IMR-90 (cell line): ENCODE measurements at regions not wholly inside any gene's neighbourhood (a gene's known extent, or its start where the extent isn't known, plus 50 kb on each side); places are given as distances from the start of the nearest gene placed in this dataset.
A peak's percentile ranks its signal among the peaks of the same experiment; 100 is the strongest.

Experiments
- ATAC-seq: fragments of 200-7000 bp; cut with Tn5 transposase; 2 replicates; pipeline ENCODE4 v1.9.1; 2020; ENCODE audit warnings: low read depth, mild to moderate bottlenecking, moderate library complexity
- BruUV-seq: library from RNA; stranded (reverse); fragments of 400-500 nt; replicated peaks from 2 replicates; lab custom pipeline; 2021; lab: Mats Ljungman, UMichigan
- CTCF ChIA-PET: fragments of 300-600 bp; formaldehyde crosslinking; extraction: SDS; loops from one replicate; lab custom pipeline; 2021; ENCODE audit warnings: antibody characterized with exemption; lab: Yijun Ruan, JAX
- POLR2A ChIA-PET: fragments of 300-600 bp; sonication (Branson Sonifier 250); formaldehyde crosslinking; loops from one replicate; lab custom pipeline; 2022; ENCODE audit warnings: antibody characterized with exemption; ENCODE audit not compliant: unreplicated experiment; lab: Charles Lee
- DNase-seq: peaks from one replicate; pipeline ENCODE4 v3.0.0; 2013
- H2AFZ ChIP-seq: replicated peaks from 2 replicates; pipeline ENCODE3; 2013; ENCODE audit warnings: low read length, mild to moderate bottlenecking; ENCODE audit not compliant: poor library complexity
- H2AK5ac ChIP-seq: 2 replicates; pipeline ENCODE4 v1.6.1; 2013; ENCODE audit warnings: low read depth, low read length, inconsistent platforms
- H2AK9ac ChIP-seq: replicated peaks from 2 replicates; pipeline ENCODE3; 2013; ENCODE audit warnings: mild to moderate bottlenecking, low read depth, low read length, moderate library complexity; ENCODE audit not compliant: poor library complexity
- H2BK120ac ChIP-seq: 2 replicates; pipeline ENCODE4 v1.6.1; 2013; ENCODE audit warnings: low read depth, low read length, inconsistent platforms
- H2BK15ac ChIP-seq: 3 replicates; pipeline ENCODE4 v1.6.1; 2013; ENCODE audit warnings: low read depth, low read length, inconsistent platforms
- H2BK20ac ChIP-seq: 2 replicates; pipeline ENCODE4 v1.6.1; 2013; ENCODE audit warnings: low read depth, mild to moderate bottlenecking, inconsistent platforms, low read length, moderate library complexity
- H2BK5ac ChIP-seq: 2 replicates; pipeline ENCODE4 v1.6.1; 2013; ENCODE audit warnings: mild to moderate bottlenecking, low read depth, low read length, inconsistent platforms; ENCODE audit not compliant: poor library complexity, severe bottlenecking
- H3K14ac ChIP-seq: replicated peaks from 2 replicates; pipeline ENCODE4 v1.6.1; 2013; ENCODE audit warnings: low read depth, low read length, inconsistent platforms
- H3K18ac ChIP-seq: 2 replicates; pipeline ENCODE4 v1.6.1; 2013; ENCODE audit warnings: low read depth, low read length, control low read depth
- H3K23ac ChIP-seq: 2 replicates; pipeline ENCODE4 v1.6.1; 2013; ENCODE audit warnings: low read depth, low read length, inconsistent platforms
- H3K27ac ChIP-seq: 2 replicates; pipeline ENCODE4 v1.5.1; 2013; ENCODE audit warnings: mild to moderate bottlenecking, control low read depth, low read length; ENCODE audit not compliant: insufficient read depth
- H3K27me3 ChIP-seq: 2 replicates; pipeline ENCODE4 v1.6.1; 2013; ENCODE audit warnings: low read length; ENCODE audit not compliant: control insufficient read depth, insufficient read depth
- H3K36me3 ChIP-seq: 2 replicates; pipeline ENCODE4 v1.6.1; 2013; ENCODE audit warnings: low read length, mixed read lengths; ENCODE audit not compliant: control insufficient read depth, insufficient read depth
- H3K4ac ChIP-seq: 2 replicates; pipeline ENCODE4 v1.6.1; 2013; ENCODE audit warnings: low read depth, low read length, inconsistent platforms
- H3K4me1 ChIP-seq: 2 replicates; pipeline ENCODE4 v1.6.1; 2013; ENCODE audit warnings: low read length, mixed read lengths; ENCODE audit not compliant: control insufficient read depth, insufficient read depth
- H3K4me2 ChIP-seq: 2 replicates; pipeline ENCODE4 v1.6.1; 2013; ENCODE audit warnings: low read depth, mild to moderate bottlenecking, control low read depth, low read length, moderate library complexity
- H3K4me3 ChIP-seq: 2 replicates; pipeline ENCODE4 v1.5.1; 2013; ENCODE audit warnings: low read depth, mild to moderate bottlenecking, control low read depth, low read length, moderate library complexity; ENCODE audit not compliant: insufficient read depth
- H3K56ac ChIP-seq: 2 replicates; pipeline ENCODE4 v1.6.1; 2013; ENCODE audit warnings: low read length, inconsistent platforms; ENCODE audit not compliant: insufficient read depth; ENCODE audit errors: extremely low read depth
- H3K79me1 ChIP-seq, 2 experiments: 2 replicates each; pipeline ENCODE4 v1.6.1; 2013; ENCODE audit warnings: low read length in 2 of 2, inconsistent platforms in 1 of 2, low read depth in 1 of 2
- H3K9ac ChIP-seq: 2 replicates; pipeline ENCODE4 v1.6.1; 2013; ENCODE audit warnings: low read depth, low read length, control low read depth
- H3K9me1 ChIP-seq: 2 replicates; pipeline ENCODE4 v1.6.1; 2013; ENCODE audit warnings: low read length, inconsistent platforms; ENCODE audit not compliant: insufficient read depth
- H3K9me3 ChIP-seq: 2 replicates; pipeline ENCODE4 v1.6.1; 2013; ENCODE audit warnings: low read length; ENCODE audit not compliant: control insufficient read depth, insufficient read depth
- H4K20me1 ChIP-seq: 2 replicates; pipeline ENCODE4 v1.6.1; 2013; ENCODE audit warnings: low read length, inconsistent platforms; ENCODE audit not compliant: insufficient read depth
- H4K5ac ChIP-seq: 2 replicates; pipeline ENCODE4 v1.6.1; 2013; ENCODE audit warnings: mild to moderate bottlenecking, low read depth, low read length, control low read depth
- H4K8ac ChIP-seq, 2 experiments: 2 replicates each; pipeline ENCODE4 v1.6.1; 2013; ENCODE audit warnings: low read depth in 2 of 2, low read length in 2 of 2, control low read depth in 1 of 2, inconsistent platforms in 1 of 2
- H4K91ac ChIP-seq: 2 replicates; pipeline ENCODE4 v1.6.1; 2013; ENCODE audit warnings: low read depth, low read length, inconsistent platforms; ENCODE audit not compliant: insufficient read depth
- BHLHE40 ChIP-seq: fragments of 150-350 bp; IDR thresholded peaks from 2 replicates; pipeline ENCODE4 v1.6.1; 2016; ENCODE audit warnings: mild to moderate bottlenecking, low read depth, low read length
- CEBPB ChIP-seq: IDR thresholded peaks from 2 replicates; pipeline ENCODE4 v1.6.1; 2012; ENCODE audit warnings: low read depth, low read length, improper control_type of control experiment
- CHD1 ChIP-seq: IDR thresholded peaks from 2 replicates; pipeline ENCODE4 v1.6.1; 2012; ENCODE audit warnings: low read depth, low read length, improper control_type of control experiment
- CTCF ChIP-seq: conservative IDR thresholded peaks from 2 replicates; pipeline ENCODE4 v1.5.1; 2012; ENCODE audit warnings: mild to moderate bottlenecking, low read depth, low read length, improper control_type of control experiment
- FOS ChIP-seq: fragments of 150-350 bp; IDR thresholded peaks from 2 replicates; pipeline ENCODE4 v1.6.1; 2016; ENCODE audit warnings: low read depth, low read length
- MAFK ChIP-seq: IDR thresholded peaks from 2 replicates; pipeline ENCODE4 v1.6.1; 2012; ENCODE audit warnings: low read depth, low read length, improper control_type of control experiment
- NFE2L2 ChIP-seq: fragments of 150-350 bp; IDR thresholded peaks from 2 replicates; pipeline ENCODE4 v1.6.1; 2016; ENCODE audit warnings: low read depth, mild to moderate bottlenecking, low read length
- POLR2A ChIP-seq: IDR thresholded peaks from 2 replicates; pipeline ENCODE4 v1.6.1; 2012; ENCODE audit warnings: mild to moderate bottlenecking, low read depth, low read length
- RAD21 ChIP-seq: IDR thresholded peaks from 2 replicates; pipeline ENCODE4 v1.6.1; 2012; ENCODE audit warnings: low read length, improper control_type of control experiment
- RCOR1 ChIP-seq: IDR thresholded peaks from 2 replicates; pipeline ENCODE4 v1.6.1; 2012; ENCODE audit warnings: mild to moderate bottlenecking, low read length, improper control_type of control experiment; ENCODE audit not compliant: insufficient replicate concordance
- RFX5 ChIP-seq: IDR thresholded peaks from 2 replicates; pipeline ENCODE4 v1.8.0; 2012; ENCODE audit warnings: low read depth, mild to moderate bottlenecking, low read length, moderate library complexity
- SMC3 ChIP-seq: fragments of 150-350 bp; IDR thresholded peaks from 2 replicates; pipeline ENCODE4 v1.6.1; 2016; ENCODE audit warnings: low read depth, mild to moderate bottlenecking, antibody characterized with exemption, low read length, moderate library complexity
- USF2 ChIP-seq: fragments of 150-350 bp; IDR thresholded peaks from 2 replicates; pipeline ENCODE4 v1.6.1; 2017; ENCODE audit warnings: mild to moderate bottlenecking, antibody characterized with exemption, low read length, low read depth
- dilution Hi-C: fragments of 300-500 bp; cut with HindIII; formaldehyde crosslinking; loops from one replicate; pipeline ENCODE4 v1.14.3; 2018; ENCODE audit warnings: low sequenced_read_pairs; ENCODE audit not compliant: unreplicated experiment
- in situ Hi-C: fragments of 300-500 bp; cut with MboI; formaldehyde crosslinking; loops from 3 replicates; pipeline ENCODE4 v1.14.3; 2019; ENCODE audit warnings: low sequenced_read_pairs, inconsistent platforms, mixed read lengths
- intact Hi-C: fragments of 100-400 bp; cut with micrococcal nuclease; formaldehyde crosslinking; loops from 2 replicates; pipeline ENCODE4 v1.10.0; 2022

- no peak overlapping the region for H2AFZ ChIP-seq
- H2BK20ac ChIP-seq: no peak overlapping the region
- no peak overlapping the region for H2BK5ac ChIP-seq
- no peak overlapping the region for H4K91ac ChIP-seq
- in situ Hi-C loops: no loop called here
- H3K9me1 ChIP-seq: no peaks in the 10 kb centered on the region
- ATAC-seq (peak; percentile 72), DNase-seq (peak; percentile 79)
- ChIA-PET CTCF (no interaction called here), POLR2A (no interaction called here)
- H3K4me1 ChIP-seq: no peaks in the 10 kb centered on the region
- BruUV-seq: no TSS peak
- H3K56ac ChIP-seq: no peak overlapping the region
- no peak overlapping the region for H3K4me3 ChIP-seq
- H4K20me1 ChIP-seq: no peaks in the 10 kb centered on the region
- no peaks in the 10 kb centered on the region for H3K36me3 ChIP-seq
- no peak overlapping the region for H2AK5ac ChIP-seq
- no peak overlapping the region for H4K8ac ChIP-seq
- intact Hi-C loops: no loop called here
- no peak overlapping the region for H3K18ac ChIP-seq
- no peaks in the 10 kb centered on the region for H3K79me1 ChIP-seq
- H3K9me3 ChIP-seq: peaks cover 3% of the 10 kb centered on the region
- H2BK120ac ChIP-seq: no peak overlapping the region
- no peak overlapping the region for H2AK9ac ChIP-seq
- TF ChIP-seq BHLHE40: no peak
- TF ChIP-seq RFX5: no peak
- TF ChIP-seq CEBPB: no peak
- TF ChIP-seq MAFK: no peak
- TF ChIP-seq USF2: no peak
- TF ChIP-seq NFE2L2: no peak
- no peak for TF ChIP-seq RAD21
- no peak for TF ChIP-seq SMC3
- TF ChIP-seq POLR2A: no peak
- TF ChIP-seq RCOR1: no peak
- TF ChIP-seq CTCF: no peak
- TF ChIP-seq FOS: no peak
- TF ChIP-seq CHD1: no peak
- H3K23ac ChIP-seq: no peak overlapping the region
- dilution Hi-C loops: no loop called here
- H4K5ac ChIP-seq: no peak overlapping the region
- H3K9ac ChIP-seq: no peak overlapping the region
- H3K4me2 ChIP-seq: no peak overlapping the region
- H3K27ac ChIP-seq: no peak overlapping the region
- H3K4ac ChIP-seq: no peak overlapping the region
- H3K14ac ChIP-seq: no peak overlapping the region
- no peak overlapping the region for H2BK15ac ChIP-seq
- no peaks in the 10 kb centered on the region for H3K27me3 ChIP-seq
Observed at GRCh38 chr14:80077262-80077661, 134.0 kb downstream of the DIO2 start.
